ENCODE measurements at regions not wholly inside any gene's neighbourhood (a gene's known extent, or its start where the extent isn't known, plus 50 kb on each side); places are given as distances from the start of the nearest gene placed in this dataset.

DNA sequence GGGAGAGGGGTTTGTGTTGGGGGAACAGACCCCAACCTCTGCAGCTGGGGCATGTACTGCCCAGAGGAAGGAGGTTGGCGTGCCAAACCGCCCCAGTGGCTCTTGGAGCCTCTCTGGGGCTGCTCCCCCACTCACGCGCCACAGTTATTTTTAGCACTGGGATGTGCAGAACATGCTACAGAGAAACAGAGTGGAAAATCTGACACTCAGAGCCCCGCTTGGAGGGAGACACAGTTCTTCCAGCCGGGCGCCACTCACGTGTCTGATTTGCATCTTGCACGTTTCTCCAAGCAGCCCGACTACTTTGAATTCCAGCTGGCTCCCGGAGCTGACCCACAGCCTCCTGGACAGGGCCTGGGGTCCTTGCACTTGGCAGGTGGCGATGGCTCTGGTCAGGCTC is 182.0 kb downstream of the RPS24 start:
- TF ChIP-seq, protein P1, sequence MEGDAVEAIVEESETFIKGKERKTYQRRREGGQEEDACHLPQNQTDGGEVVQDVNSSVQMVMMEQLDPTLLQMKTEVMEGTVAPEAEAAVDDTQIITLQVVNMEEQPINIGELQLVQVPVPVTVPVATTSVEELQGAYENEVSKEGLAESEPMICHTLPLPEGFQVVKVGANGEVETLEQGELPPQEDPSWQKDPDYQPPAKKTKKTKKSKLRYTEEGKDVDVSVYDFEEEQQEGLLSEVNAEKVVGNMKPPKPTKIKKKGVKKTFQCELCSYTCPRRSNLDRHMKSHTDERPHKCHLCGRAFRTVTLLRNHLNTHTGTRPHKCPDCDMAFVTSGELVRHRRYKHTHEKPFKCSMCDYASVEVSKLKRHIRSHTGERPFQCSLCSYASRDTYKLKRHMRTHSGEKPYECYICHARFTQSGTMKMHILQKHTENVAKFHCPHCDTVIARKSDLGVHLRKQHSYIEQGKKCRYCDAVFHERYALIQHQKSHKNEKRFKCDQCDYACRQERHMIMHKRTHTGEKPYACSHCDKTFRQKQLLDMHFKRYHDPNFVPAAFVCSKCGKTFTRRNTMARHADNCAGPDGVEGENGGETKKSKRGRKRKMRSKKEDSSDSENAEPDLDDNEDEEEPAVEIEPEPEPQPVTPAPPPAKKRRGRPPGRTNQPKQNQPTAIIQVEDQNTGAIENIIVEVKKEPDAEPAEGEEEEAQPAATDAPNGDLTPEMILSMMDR (IDR thresholded peaks at IDR 0.05), result no peak
- no peak for TF ChIP-seq EP300 (IDR thresholded peaks at IDR 0.05)
